Upper lobe of right lung (tissue), 1 donor: ENCODE measurements at regions not wholly inside any gene's neighbourhood (a gene's known extent, or its start where the extent isn't known, plus 50 kb on each side); places are given as distances from the start of the nearest gene placed in this dataset.

Experiments
- ATAC-seq: fragments of 200-7000 bp; cut with Tn5 transposase; one replicate; pipeline ENCODE4 v1.9.1; 2020; ENCODE audit warnings: mild to moderate bottlenecking, moderate library complexity
- DNase-seq: peaks from one replicate; pipeline ENCODE4 v3.0.0-alpha.2; 2020
- H3K27ac ChIP-seq: fragments of 200-600 bp; one replicate; pipeline ENCODE4 v1.8.0; 2022
- H3K27me3 ChIP-seq: fragments of 200-600 bp; one replicate; pipeline ENCODE4 v1.8.0; 2022; ENCODE audit warnings: mild to moderate bottlenecking
- H3K36me3 ChIP-seq: fragments of 200-600 bp; one replicate; pipeline ENCODE4 v1.8.0; 2022
- H3K4me1 ChIP-seq: fragments of 200-600 bp; one replicate; pipeline ENCODE4 v1.8.0; 2022
- H3K4me3 ChIP-seq: fragments of 200-600 bp; one replicate; pipeline ENCODE4 v1.8.0; 2022; ENCODE audit warnings: mild to moderate bottlenecking
- H3K9me3 ChIP-seq: fragments of 200-600 bp; one replicate; pipeline ENCODE4 v1.8.0; 2022
- intact Hi-C: fragments of 100-400 bp; cut with DNase I; formaldehyde crosslinking; loops from one replicate; pipeline ENCODE4 v1.11.0; 2022
- TF ChIP-seq, protein P1 (sequence below): fragments of 200-600 bp; IDR thresholded peaks from one replicate; pipeline ENCODE4 v1.8.0; 2022; ENCODE audit warnings: antibody characterized with exemption
- donor health status: DM: no; HTN: yes; CAD: no; lungs with severe emphysema.

- Histone ChIP-seq H3K36me3 (no peaks in the 10 kb centered on the region), H3K4me1 (no peaks in the 10 kb centered on the region), H3K27ac (no peak overlapping the region), H3K27me3 (no peaks in the 10 kb centered on the region), H3K4me3 (no peak overlapping the region), H3K9me3 (no peaks in the 10 kb centered on the region)
- ATAC-seq (no peak), DNase-seq (no peak)
- TF ChIP-seq, protein P1, sequence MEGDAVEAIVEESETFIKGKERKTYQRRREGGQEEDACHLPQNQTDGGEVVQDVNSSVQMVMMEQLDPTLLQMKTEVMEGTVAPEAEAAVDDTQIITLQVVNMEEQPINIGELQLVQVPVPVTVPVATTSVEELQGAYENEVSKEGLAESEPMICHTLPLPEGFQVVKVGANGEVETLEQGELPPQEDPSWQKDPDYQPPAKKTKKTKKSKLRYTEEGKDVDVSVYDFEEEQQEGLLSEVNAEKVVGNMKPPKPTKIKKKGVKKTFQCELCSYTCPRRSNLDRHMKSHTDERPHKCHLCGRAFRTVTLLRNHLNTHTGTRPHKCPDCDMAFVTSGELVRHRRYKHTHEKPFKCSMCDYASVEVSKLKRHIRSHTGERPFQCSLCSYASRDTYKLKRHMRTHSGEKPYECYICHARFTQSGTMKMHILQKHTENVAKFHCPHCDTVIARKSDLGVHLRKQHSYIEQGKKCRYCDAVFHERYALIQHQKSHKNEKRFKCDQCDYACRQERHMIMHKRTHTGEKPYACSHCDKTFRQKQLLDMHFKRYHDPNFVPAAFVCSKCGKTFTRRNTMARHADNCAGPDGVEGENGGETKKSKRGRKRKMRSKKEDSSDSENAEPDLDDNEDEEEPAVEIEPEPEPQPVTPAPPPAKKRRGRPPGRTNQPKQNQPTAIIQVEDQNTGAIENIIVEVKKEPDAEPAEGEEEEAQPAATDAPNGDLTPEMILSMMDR: no peak
- intact Hi-C loops: no loop called here
These were observed 64.4 kb downstream of the DIO2 start for GRCh38 chr14:80146941-80147340.

DNA sequence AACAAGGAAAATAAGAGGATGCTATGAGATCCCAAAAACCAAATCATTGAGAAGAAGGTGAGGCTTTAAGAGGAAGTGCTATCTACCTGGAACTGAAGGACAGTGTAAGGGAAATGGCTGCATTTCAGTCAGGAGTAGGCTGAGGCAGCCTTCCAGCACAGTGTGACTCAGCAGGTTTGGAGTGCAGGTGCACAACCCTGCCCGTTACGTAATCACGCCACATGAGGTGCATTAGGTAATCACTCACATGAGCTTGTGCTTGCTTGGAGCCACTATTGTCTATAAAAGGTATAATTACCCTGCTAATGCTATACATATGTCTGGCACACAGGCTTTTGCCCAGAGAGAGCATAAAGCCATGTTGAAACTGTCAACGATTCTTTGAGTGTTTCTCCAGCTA is 74.9 kb downstream of the DIO2 start:
- Histone ChIP-seq H3K4me1 (no peaks in the 10 kb centered on the region), H3K36me3 (no peaks in the 10 kb centered on the region), H3K27me3 (no peaks in the 10 kb centered on the region), H3K9me3 (no peaks in the 10 kb centered on the region), H3K27ac (no peak overlapping the region), H3K4me3 (no peak overlapping the region)
- ATAC-seq (no peak), DNase-seq (no peak)
- intact Hi-C loops: no loop called here
- TF ChIP-seq, protein P1: no peak

DNA sequence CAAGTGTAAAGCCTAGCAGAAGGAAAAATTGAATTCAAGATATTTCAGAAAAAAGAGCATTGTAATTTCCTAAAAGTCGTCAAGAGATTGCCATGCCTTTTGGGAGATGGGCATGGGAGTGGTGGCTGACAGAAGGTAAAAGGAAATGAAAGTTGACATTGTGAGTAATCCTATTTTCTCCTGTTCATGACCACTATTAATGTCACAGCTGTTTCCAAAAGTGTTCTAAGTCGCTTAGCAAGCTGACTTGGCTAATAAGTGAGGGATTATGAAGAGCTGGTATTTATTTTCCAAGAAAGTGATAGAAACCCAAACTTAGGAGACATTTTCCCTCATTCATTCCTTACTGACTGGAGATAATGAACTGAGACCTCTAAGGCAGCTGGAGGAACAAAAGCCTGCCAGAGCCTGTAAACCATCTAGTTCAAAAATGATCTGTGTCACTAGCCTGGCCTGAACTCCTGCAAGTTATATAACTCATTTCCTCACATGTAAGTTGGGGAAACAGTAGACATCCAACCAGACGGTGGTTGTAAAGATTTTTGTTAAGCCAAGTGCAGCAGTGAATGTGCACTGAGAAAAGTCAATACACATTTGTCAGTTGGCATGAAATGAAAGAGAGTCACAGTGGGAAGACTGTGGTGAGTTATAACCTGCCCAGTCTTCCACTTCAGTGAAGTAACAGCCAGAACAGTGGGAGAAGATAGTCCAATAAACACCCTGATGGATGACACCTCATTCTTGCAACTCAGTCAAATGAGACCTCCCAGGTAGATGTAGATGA is 75.8 kb downstream of the DIO2 start:
- TF ChIP-seq, protein P1: no peak
- Histone ChIP-seq H3K27me3 (no peaks in the 10 kb centered on the region), H3K27ac (no peak overlapping the region), H3K9me3 (no peaks in the 10 kb centered on the region), H3K4me1 (no peaks in the 10 kb centered on the region), H3K4me3 (no peak overlapping the region), H3K36me3 (no peaks in the 10 kb centered on the region)
- ATAC-seq: no peak
- intact Hi-C loops: no loop called here
- no peak for DNase-seq

- DNase-seq (no peak), ATAC-seq (no peak)
- no peaks in the 10 kb centered on the region for H3K9me3 ChIP-seq
- intact Hi-C loops: no loop called here
- TF ChIP-seq, protein P1: no peak
- no peak overlapping the region for H3K27ac ChIP-seq
- no peak overlapping the region for H3K4me3 ChIP-seq
- H3K4me1 ChIP-seq: no peaks in the 10 kb centered on the region
- no peaks in the 10 kb centered on the region for H3K27me3 ChIP-seq
- H3K36me3 ChIP-seq: no peaks in the 10 kb centered on the region
These were observed 77.0 kb downstream of the DIO2 start for GRCh38 chr14:80134321-80134720.

- Histone ChIP-seq H3K9me3 (no peaks in the 10 kb centered on the region), H3K4me1 (no peaks in the 10 kb centered on the region), H3K4me3 (no peak overlapping the region), H3K27ac (no peak overlapping the region), H3K27me3 (no peaks in the 10 kb centered on the region), H3K36me3 (no peaks in the 10 kb centered on the region)
- DNase-seq (no peak), ATAC-seq (no peak)
- TF ChIP-seq, protein P1: no peak
- intact Hi-C loops: no loop called here
These were observed 77.8 kb downstream of the DIO2 start for GRCh38 chr14:80133457-80133856.
